MCF 10A (cell line): ENCODE measurements at regions not wholly inside any gene's neighbourhood (a gene's known extent, or its start where the extent isn't known, plus 50 kb on each side); places are given as distances from the start of the nearest gene placed in this dataset.

Source experiments
- BruUV-seq: library from RNA; stranded (reverse); fragments of 400-500 nt; replicated peaks from 2 replicates; lab custom pipeline; 2021; lab: Mats Ljungman, UMichigan
- CTCF ChIA-PET: fragments of 300-600 bp; sonication (Branson Sonifier 250); formaldehyde crosslinking; extraction: SDS; loops from one replicate; lab custom pipeline; 2021; ENCODE audit warnings: antibody characterized with exemption, inconsistent platforms; lab: Yijun Ruan, JAX
- POLR2A ChIA-PET: fragments of 300-600, 350-650 bp; sonication (Branson Sonifier 250); formaldehyde crosslinking; extraction: SDS; loops from one replicate; lab custom pipeline; 2020; ENCODE audit warnings: antibody characterized with exemption, inconsistent platforms; lab: Yijun Ruan, JAX
- DNase-seq: peaks from one replicate; pipeline ENCODE4 v3.0.0-alpha.2; 2018; ENCODE audit not compliant: unreplicated experiment
- H3K27ac Mint-ChIP-seq: one replicate; pipeline ENCODE4 v1.8.0; 2022; ENCODE audit warnings: mild to moderate bottlenecking, low read depth, mixed read lengths; ENCODE audit not compliant: unreplicated experiment
- H3K27me3 Mint-ChIP-seq: one replicate; pipeline ENCODE4 v1.8.0; 2022; ENCODE audit warnings: mixed read lengths; ENCODE audit not compliant: insufficient read depth, unreplicated experiment
- H3K36me3 Mint-ChIP-seq: one replicate; pipeline ENCODE4 v1.8.0; 2022; ENCODE audit warnings: mild to moderate bottlenecking, moderate library complexity, mixed read lengths; ENCODE audit not compliant: insufficient read depth, unreplicated experiment
- H3K4me1 Mint-ChIP-seq: one replicate; pipeline ENCODE4 v1.8.0; 2022; ENCODE audit warnings: mixed read lengths; ENCODE audit not compliant: insufficient read depth, unreplicated experiment
- H3K4me3 Mint-ChIP-seq: one replicate; pipeline ENCODE4 v1.8.0; 2022; ENCODE audit warnings: mild to moderate bottlenecking, moderate library complexity, mixed read lengths; ENCODE audit not compliant: unreplicated experiment
- H3K9me3 Mint-ChIP-seq: one replicate; pipeline ENCODE4 v1.8.0; 2022; ENCODE audit warnings: mixed read lengths; ENCODE audit not compliant: unreplicated experiment
- CTCF ChIP-seq: fragments of 200-600 bp; IDR thresholded peaks from one replicate; pipeline ENCODE4 v1.8.0; 2022; ENCODE audit warnings: antibody characterized with exemption, mild to moderate bottlenecking; ENCODE audit not compliant: unreplicated experiment
- intact Hi-C: fragments of 100-400 bp; cut with micrococcal nuclease; formaldehyde crosslinking; loops from 2 replicates; pipeline ENCODE4 v1.14.1; 2022

GRCh38 chr3:174529298-174529697, 329.8 kb upstream of the NAALADL2 start:
- no peak for DNase-seq
- Mint-ChIP-seq H3K9me3 (no peaks in the 10 kb centered on the region), H3K36me3 (no peaks in the 10 kb centered on the region), H3K27me3 (no peaks in the 10 kb centered on the region), H3K4me1 (peaks cover 10% of the 10 kb centered on the region), H3K4me3 (no peak overlapping the region), H3K27ac (no peak overlapping the region)
- TF ChIP-seq CTCF = no peak
- BruUV-seq = no TSS peak
- CTCF ChIA-PET = no interaction called here
- POLR2A ChIA-PET = no interaction called here
- intact Hi-C loops = no loop called here

- no peak for DNase-seq
- no peaks in the 10 kb centered on the region for H3K9me3 Mint-ChIP-seq
- intact Hi-C loops = no loop called here
- ChIA-PET CTCF (no interaction called here), POLR2A (no interaction called here)
- H3K27ac Mint-ChIP-seq = no peak overlapping the region
- BruUV-seq = no TSS peak
- H3K4me3 Mint-ChIP-seq = no peak overlapping the region
- H3K27me3 Mint-ChIP-seq = no peaks in the 10 kb centered on the region
- peaks cover 10% of the 10 kb centered on the region for H3K4me1 Mint-ChIP-seq
- no peaks in the 10 kb centered on the region for H3K36me3 Mint-ChIP-seq
- no peak for TF ChIP-seq CTCF
These were observed 327.7 kb upstream of the NAALADL2 start for GRCh38 chr3:174531262-174531982.

- Mint-ChIP-seq H3K27me3 (no peaks in the 10 kb centered on the region), H3K4me1 (peaks cover 10% of the 10 kb centered on the region), H3K27ac (no peak overlapping the region), H3K36me3 (no peaks in the 10 kb centered on the region), H3K9me3 (no peaks in the 10 kb centered on the region), H3K4me3 (no peak overlapping the region)
- TF ChIP-seq CTCF = no peak
- BruUV-seq = no TSS peak
- CTCF ChIA-PET = no interaction called here
- POLR2A ChIA-PET = no interaction called here
- no peak for DNase-seq
- intact Hi-C loops = no loop called here
These were observed 326.9 kb upstream of the NAALADL2 start for GRCh38 chr3:174532216-174532615.

GRCh38 chr3:174532776-174533175, 326.4 kb upstream of the NAALADL2 start:
- Mint-ChIP-seq H3K27ac (no peak overlapping the region), H3K4me1 (peaks cover 10% of the 10 kb centered on the region), H3K9me3 (no peaks in the 10 kb centered on the region), H3K4me3 (no peak overlapping the region), H3K27me3 (no peaks in the 10 kb centered on the region), H3K36me3 (no peaks in the 10 kb centered on the region)
- intact Hi-C loops = no loop called here
- no peak for DNase-seq
- POLR2A ChIA-PET = interaction anchor here (0.7 kb wide), 1 partner anchor 19 kb away, joined by 3 read pairs; no protein-coding TSS in a partner anchor
- no peak for TF ChIP-seq CTCF
- CTCF ChIA-PET = no interaction called here
- BruUV-seq = no TSS peak
